KOPT-K1 (cell line): ENCODE measurements at regions not wholly inside any gene's neighbourhood (a gene's known extent, or its start where the extent isn't known, plus 50 kb on each side); places are given as distances from the start of the nearest gene placed in this dataset.
"Not testable (repeated sequence)": the region's sequence is repeated elsewhere in the genome, so short reads cannot be mapped to it uniquely, and the experiment has no call there.

Source experiments
- H3K27ac ChIP-seq: fragments of 200-600 bp; sonication (generic); 2 replicates; pipeline ENCODE4 v1.5.1; 2016; ENCODE audit warnings: antibody characterized with exemption, mild to moderate bottlenecking, low read depth, low read length; ENCODE audit not compliant: poor library complexity, severe bottlenecking
- H3K36me3 ChIP-seq: fragments of 200-600 bp; sonication (generic); 2 replicates; pipeline ENCODE4 v1.5.1; 2017; ENCODE audit warnings: antibody characterized with exemption, mild to moderate bottlenecking, low read length, moderate library complexity; ENCODE audit not compliant: insufficient read depth
- H3K9me3 ChIP-seq: fragments of 200-600 bp; sonication (generic); 2 replicates; pipeline ENCODE4 v1.5.1; 2017; ENCODE audit warnings: antibody characterized with exemption, low read length, mild to moderate bottlenecking; ENCODE audit not compliant: insufficient read depth, poor library complexity, severe bottlenecking

- no peaks in the 10 kb centered on the region for H3K9me3 ChIP-seq
- H3K27ac ChIP-seq = no peak overlapping the region
- peaks cover 31% of the 10 kb centered on the region; the same call in 1 of the 2 replicates for H3K36me3 ChIP-seq
Measured at GRCh38 chr17:64779376-64780095, 117.4 kb upstream of the SMURF2 start.

- H3K27ac ChIP-seq, H3K9me3 ChIP-seq: not testable (repeated sequence)
- peaks cover 26% of the 10 kb centered on the region; the same call in 1 of the 2 replicates for H3K36me3 ChIP-seq
Measured at GRCh38 chr17:64779098-64779375, 116.9 kb upstream of the SMURF2 start.

- H3K36me3 ChIP-seq = peaks cover 20% of the 10 kb centered on the region; the same call in 1 of the 2 replicates
- H3K27ac ChIP-seq = no peak overlapping the region
- H3K9me3 ChIP-seq = no peaks in the 10 kb centered on the region
Measured at GRCh38 chr17:64778240-64779097, 116.4 kb upstream of the SMURF2 start.

GRCh38 chr17:64777415-64778239 is 115.5 kb upstream of the SMURF2 start:
- Histone ChIP-seq H3K9me3 (no peaks in the 10 kb centered on the region), H3K27ac (no peak overlapping the region), H3K36me3 (peaks cover 11% of the 10 kb centered on the region; the same call in 1 of the 2 replicates)

GRCh38 chr17:64776720-64777414 is 114.8 kb upstream of the SMURF2 start:
- peaks cover 11% of the 10 kb centered on the region; the same call in 1 of the 2 replicates for H3K36me3 ChIP-seq
- not testable (repeated sequence) for H3K27ac ChIP-seq, H3K9me3 ChIP-seq

GRCh38 chr17:64775701-64776570 is 113.8 kb upstream of the SMURF2 start:
- Histone ChIP-seq H3K9me3 (no peaks in the 10 kb centered on the region), H3K36me3 (peaks cover 11% of the 10 kb centered on the region; the same call in 1 of the 2 replicates), H3K27ac (no peak overlapping the region)

GRCh38 chr17:64774888-64775540 is 112.9 kb upstream of the SMURF2 start:
- H3K9me3 ChIP-seq = no peaks in the 10 kb centered on the region
- no peak overlapping the region for H3K27ac ChIP-seq
- peaks cover 12% of the 10 kb centered on the region; the same call in 1 of the 2 replicates for H3K36me3 ChIP-seq

- H3K36me3 ChIP-seq = peaks cover 14% of the 10 kb centered on the region; the same call in 1 of the 2 replicates
- H3K27ac ChIP-seq = no peak overlapping the region
- H3K9me3 ChIP-seq = no peaks in the 10 kb centered on the region
Measured at GRCh38 chr17:64773836-64774761, 112.0 kb upstream of the SMURF2 start.

GRCh38 chr17:64773386-64773835 is 111.3 kb upstream of the SMURF2 start:
- H3K9me3 ChIP-seq = no peaks in the 10 kb centered on the region
- peaks cover 8% of the 10 kb centered on the region; the same call in 1 of the 2 replicates for H3K36me3 ChIP-seq
- H3K27ac ChIP-seq = no peak overlapping the region

- H3K27ac ChIP-seq = no peak overlapping the region
- no peaks in the 10 kb centered on the region for H3K9me3 ChIP-seq
- peaks cover 8% of the 10 kb centered on the region; the same call in 1 of the 2 replicates for H3K36me3 ChIP-seq
Measured at GRCh38 chr17:64772845-64773299, 110.8 kb upstream of the SMURF2 start.

GRCh38 chr17:64771980-64772844 is 110.1 kb upstream of the SMURF2 start:
- no peak overlapping the region for H3K27ac ChIP-seq
- no peaks in the 10 kb centered on the region for H3K9me3 ChIP-seq
- H3K36me3 ChIP-seq = peaks cover 6% of the 10 kb centered on the region; the same call in 1 of the 2 replicates

- Histone ChIP-seq H3K36me3 (peaks cover 16% of the 10 kb centered on the region), H3K27ac (no peak overlapping the region), H3K9me3 (no peaks in the 10 kb centered on the region)
Measured at GRCh38 chr17:64769712-64770111, 107.6 kb upstream of the SMURF2 start.
